ENCODE measurements at regions not wholly inside any gene's neighbourhood (a gene's known extent, or its start where the extent isn't known, plus 50 kb on each side); places are given as distances from the start of the nearest gene placed in this dataset.

DNA sequence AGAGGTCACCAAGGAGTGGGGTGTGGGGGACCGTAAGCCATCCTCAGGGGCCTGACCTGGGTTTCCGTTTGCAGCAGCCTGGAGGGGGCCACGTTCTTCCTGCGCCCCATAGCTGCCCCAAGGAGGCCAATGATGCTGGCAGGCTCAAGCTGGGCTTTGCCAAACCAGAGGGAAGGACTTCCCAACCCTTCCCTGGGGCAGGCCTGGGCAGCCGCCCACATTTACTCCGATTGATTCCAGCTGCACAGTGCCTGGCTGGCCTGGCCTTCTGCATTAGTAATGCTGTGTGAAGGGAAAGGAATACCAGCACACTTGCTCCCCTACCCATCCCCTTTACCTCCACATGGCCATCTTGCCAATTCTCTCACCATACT lies 360.6 kb upstream of the SLC14A2 start:
- no peak for TF ChIP-seq POLR2A (IDR thresholded peaks at IDR 0.05; ENCODE audit: low read depth, low read length)
- no peak for TF ChIP-seq TAF1 (IDR thresholded peaks at IDR 0.05; ENCODE audit: borderline replicate concordance, low read depth, low read length)
- no peak for TF ChIP-seq MXI1 (IDR thresholded peaks at IDR 0.05; ENCODE audit: low read depth, low read length)
- TF ChIP-seq NRF1 (conservative IDR thresholded peaks at IDR 0.05; ENCODE audit: low read depth, low read length), result no peak
- TF ChIP-seq, protein P1, sequence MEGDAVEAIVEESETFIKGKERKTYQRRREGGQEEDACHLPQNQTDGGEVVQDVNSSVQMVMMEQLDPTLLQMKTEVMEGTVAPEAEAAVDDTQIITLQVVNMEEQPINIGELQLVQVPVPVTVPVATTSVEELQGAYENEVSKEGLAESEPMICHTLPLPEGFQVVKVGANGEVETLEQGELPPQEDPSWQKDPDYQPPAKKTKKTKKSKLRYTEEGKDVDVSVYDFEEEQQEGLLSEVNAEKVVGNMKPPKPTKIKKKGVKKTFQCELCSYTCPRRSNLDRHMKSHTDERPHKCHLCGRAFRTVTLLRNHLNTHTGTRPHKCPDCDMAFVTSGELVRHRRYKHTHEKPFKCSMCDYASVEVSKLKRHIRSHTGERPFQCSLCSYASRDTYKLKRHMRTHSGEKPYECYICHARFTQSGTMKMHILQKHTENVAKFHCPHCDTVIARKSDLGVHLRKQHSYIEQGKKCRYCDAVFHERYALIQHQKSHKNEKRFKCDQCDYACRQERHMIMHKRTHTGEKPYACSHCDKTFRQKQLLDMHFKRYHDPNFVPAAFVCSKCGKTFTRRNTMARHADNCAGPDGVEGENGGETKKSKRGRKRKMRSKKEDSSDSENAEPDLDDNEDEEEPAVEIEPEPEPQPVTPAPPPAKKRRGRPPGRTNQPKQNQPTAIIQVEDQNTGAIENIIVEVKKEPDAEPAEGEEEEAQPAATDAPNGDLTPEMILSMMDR (IDR thresholded peaks at IDR 0.05 in 2 of 3, conservative IDR thresholded peaks at IDR 0.05 in 1 of 3; ENCODE audit: control insufficient read depth in 2 of 3, extremely low read depth in 1 of 3, insufficient read depth in 1 of 3, low read depth in 3 of 3, low read length in 3 of 3), result no peak
- no peak for TF ChIP-seq RAD21 (IDR thresholded peaks at IDR 0.05; ENCODE audit: insufficient read depth, low read depth, low read length)
- no peak for TF ChIP-seq JUND (IDR thresholded peaks at IDR 0.05; ENCODE audit: low read depth, low read length)

Measured in GM12878 (cell line).